HUDEP-2 (cell line): ENCODE measurements at regions not wholly inside any gene's neighbourhood (a gene's known extent, or its start where the extent isn't known, plus 50 kb on each side); places are given as distances from the start of the nearest gene placed in this dataset.
A peak's percentile ranks its signal among the peaks of the same experiment; 100 is the strongest.

Experiments used
- DNase-seq, 76 experiments: peaks; one replicate each; lab custom pipeline; 2025; ENCODE audit not compliant: unreplicated experiment in 76 of 76; lab: John Stamatoyannopoulos, UW

- DNase-seq: no peak
Observed at GRCh38 chr4:33057736-33058135, 2337.6 kb downstream of the PCDH7 start.

- no peak for DNase-seq
Observed at GRCh38 chr4:33058998-33059397, 2338.8 kb downstream of the PCDH7 start.

GRCh38 chr4:33060674-33061542 is 2340.7 kb downstream of the PCDH7 start:
- DNase-seq: peak in 7 of 76 experiments; percentile 0 to 34 (median 3)

GRCh38 chr4:33061727-33062126 is 2341.6 kb downstream of the PCDH7 start:
- DNase-seq: no peak

GRCh38 chr4:33062155-33062806 is 2342.1 kb downstream of the PCDH7 start:
- DNase-seq: no peak

- no peak for DNase-seq
Observed at GRCh38 chr4:33063241-33063640, 2343.1 kb downstream of the PCDH7 start.

- DNase-seq: no peak
Observed at GRCh38 chr4:33064238-33064637, 2344.1 kb downstream of the PCDH7 start.

- no peak for DNase-seq
Observed at GRCh38 chr4:33065749-33066148, 2345.6 kb downstream of the PCDH7 start.

GRCh38 chr4:33067221-33067620 is 2347.1 kb downstream of the PCDH7 start:
- no peak for DNase-seq

- DNase-seq: no peak
Observed at GRCh38 chr4:33068539-33068938, 2348.4 kb downstream of the PCDH7 start.

GRCh38 chr4:33071535-33071934 is 2351.4 kb downstream of the PCDH7 start:
- DNase-seq: no peak

GRCh38 chr4:33072298-33073089 is 2352.3 kb downstream of the PCDH7 start:
- DNase-seq: no peak

GRCh38 chr4:33073811-33074210 is 2353.6 kb downstream of the PCDH7 start:
- no peak for DNase-seq

GRCh38 chr4:33078145-33078544 is 2358.0 kb downstream of the PCDH7 start:
- DNase-seq: no peak

- no peak for DNase-seq
Observed at GRCh38 chr4:33080275-33080674, 2360.1 kb downstream of the PCDH7 start.

- DNase-seq: no peak
Observed at GRCh38 chr4:33085709-33086108, 2365.5 kb downstream of the PCDH7 start.

- no peak for DNase-seq
Observed at GRCh38 chr4:33086331-33086925, 2366.3 kb downstream of the PCDH7 start.

- DNase-seq: no peak
Observed at GRCh38 chr4:33088713-33089112, 2368.5 kb downstream of the PCDH7 start.

- DNase-seq: no peak
Observed at GRCh38 chr4:33090910-33091309, 2370.7 kb downstream of the PCDH7 start.

- DNase-seq: no peak
Observed at GRCh38 chr4:33091961-33092360, 2371.8 kb downstream of the PCDH7 start.

GRCh38 chr4:33104273-33104672 is 2384.1 kb downstream of the PCDH7 start:
- DNase-seq: no peak
